ENCODE measurements at regions not wholly inside any gene's neighbourhood (a gene's known extent, or its start where the extent isn't known, plus 50 kb on each side); places are given as distances from the start of the nearest gene placed in this dataset.

GRCh38 chr14:85218982-85219381 is 311.0 kb upstream of the FLRT2 start:
- no peak for DNase-seq
- intact Hi-C loops (cut with DNase I, micrococcal nuclease), result no loop called here
- Histone ChIP-seq H3K4me1 (ENCODE audit: low read depth) (no peaks in the 10 kb centered on the region), H3K9me3 (no peaks in the 10 kb centered on the region), H3K4me3 (no peak overlapping the region), H3K36me3 (ENCODE audit: low read depth) (no peaks in the 10 kb centered on the region)
- TF ChIP-seq CTCF (IDR thresholded peaks at IDR 0.05), result no peak
- ATAC-seq, result no peak

- no peak for TF ChIP-seq CTCF (IDR thresholded peaks at IDR 0.05)
- DNase-seq (no peak), ATAC-seq (no peak)
- Histone ChIP-seq H3K9me3 (no peaks in the 10 kb centered on the region), H3K4me1 (ENCODE audit: low read depth) (no peaks in the 10 kb centered on the region), H3K4me3 (no peak overlapping the region), H3K36me3 (ENCODE audit: low read depth) (no peaks in the 10 kb centered on the region)
- intact Hi-C loops (cut with DNase I, micrococcal nuclease), result no loop called here
Measured at GRCh38 chr14:85221832-85222231, 308.1 kb upstream of the FLRT2 start.

- no peak for TF ChIP-seq CTCF (IDR thresholded peaks at IDR 0.05)
- H3K36me3 ChIP-seq (ENCODE audit: low read depth), result no peaks in the 10 kb centered on the region
- no peak overlapping the region for H3K4me3 ChIP-seq
- ATAC-seq (no peak), DNase-seq (no peak)
- intact Hi-C loops (cut with DNase I, micrococcal nuclease), result no loop called here
- no peaks in the 10 kb centered on the region for H3K9me3 ChIP-seq
- no peaks in the 10 kb centered on the region for H3K4me1 ChIP-seq (ENCODE audit: low read depth)
Measured at GRCh38 chr14:85222341-85222740, 307.6 kb upstream of the FLRT2 start.

GRCh38 chr14:85223667-85224066 is 306.3 kb upstream of the FLRT2 start:
- H3K36me3 ChIP-seq (ENCODE audit: low read depth), result no peaks in the 10 kb centered on the region
- DNase-seq, result no peak
- intact Hi-C loops (cut with DNase I, micrococcal nuclease), result no loop called here
- no peak overlapping the region for H3K4me3 ChIP-seq
- TF ChIP-seq CTCF (IDR thresholded peaks at IDR 0.05), result no peak
- no peaks in the 10 kb centered on the region for H3K4me1 ChIP-seq (ENCODE audit: low read depth)
- H3K9me3 ChIP-seq, result no peaks in the 10 kb centered on the region
- no peak for ATAC-seq

- no peak for DNase-seq
- ATAC-seq, result no peak
- H3K4me3 ChIP-seq, result no peak overlapping the region
- no peaks in the 10 kb centered on the region for H3K4me1 ChIP-seq (ENCODE audit: low read depth)
- no peak for TF ChIP-seq CTCF (IDR thresholded peaks at IDR 0.05)
- no peaks in the 10 kb centered on the region for H3K36me3 ChIP-seq (ENCODE audit: low read depth)
- no peaks in the 10 kb centered on the region for H3K9me3 ChIP-seq
- intact Hi-C loops (cut with DNase I, micrococcal nuclease), result no loop called here
Measured at GRCh38 chr14:85224241-85224640, 305.7 kb upstream of the FLRT2 start.

GRCh38 chr14:85233756-85234155 is 296.2 kb upstream of the FLRT2 start:
- TF ChIP-seq CTCF (IDR thresholded peaks at IDR 0.05), result no peak

More at GRCh38 chr14:85233756-85234155, 296.2 kb upstream of the FLRT2 start:
- H3K9me3 ChIP-seq, result no peaks in the 10 kb centered on the region
- no peak overlapping the region for H3K4me3 ChIP-seq
- DNase-seq (no peak), ATAC-seq (no peak)
- intact Hi-C loops (cut with DNase I, micrococcal nuclease), result no loop called here
- no peaks in the 10 kb centered on the region for H3K36me3 ChIP-seq (ENCODE audit: low read depth)
- no peaks in the 10 kb centered on the region for H3K4me1 ChIP-seq (ENCODE audit: low read depth)

Measured in mucosa of descending colon (tissue), 3 donors.